HK-2 (cell line): ENCODE measurements at regions not wholly inside any gene's neighbourhood (a gene's known extent, or its start where the extent isn't known, plus 50 kb on each side); places are given as distances from the start of the nearest gene placed in this dataset.

Experiments used
- DNase-seq: peaks from one replicate; pipeline ENCODE4 v3.0.0-alpha.2; 2018; ENCODE audit not compliant: unreplicated experiment

DNA sequence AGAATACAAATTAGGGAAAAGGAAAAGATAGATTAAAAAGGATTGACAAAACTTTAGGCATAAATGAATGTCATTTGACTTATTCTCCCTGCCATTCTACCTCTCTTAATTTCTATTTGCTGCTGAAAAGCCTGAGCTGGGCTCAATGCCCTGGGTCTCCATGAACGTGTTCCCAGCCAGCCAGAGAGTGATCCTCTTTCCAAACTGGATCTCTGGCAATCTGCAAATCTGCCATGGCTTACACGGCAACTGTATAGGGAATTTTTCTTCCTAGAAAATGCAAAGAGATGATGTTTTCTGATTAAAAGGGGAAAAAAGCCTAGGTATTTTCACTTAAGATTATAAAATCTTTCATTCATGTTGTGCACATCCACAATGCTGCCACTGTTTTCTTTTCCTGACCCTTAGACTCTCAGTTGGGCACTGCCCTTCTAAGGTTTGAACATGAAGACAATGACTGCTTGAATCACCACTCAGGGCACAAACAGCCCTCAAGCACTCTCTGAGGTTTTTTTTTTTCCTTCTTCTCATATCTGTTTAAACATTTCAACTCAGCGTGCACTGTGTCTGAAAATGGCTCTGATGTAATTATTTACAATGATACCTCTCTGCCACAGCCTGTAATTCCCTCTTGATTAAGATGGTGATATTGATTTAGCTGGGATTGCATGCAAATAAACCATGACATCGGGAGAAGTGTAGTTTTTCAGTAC, 60.3 kb downstream of the DACT1 start:
- DNase-seq = no peak

DNA sequence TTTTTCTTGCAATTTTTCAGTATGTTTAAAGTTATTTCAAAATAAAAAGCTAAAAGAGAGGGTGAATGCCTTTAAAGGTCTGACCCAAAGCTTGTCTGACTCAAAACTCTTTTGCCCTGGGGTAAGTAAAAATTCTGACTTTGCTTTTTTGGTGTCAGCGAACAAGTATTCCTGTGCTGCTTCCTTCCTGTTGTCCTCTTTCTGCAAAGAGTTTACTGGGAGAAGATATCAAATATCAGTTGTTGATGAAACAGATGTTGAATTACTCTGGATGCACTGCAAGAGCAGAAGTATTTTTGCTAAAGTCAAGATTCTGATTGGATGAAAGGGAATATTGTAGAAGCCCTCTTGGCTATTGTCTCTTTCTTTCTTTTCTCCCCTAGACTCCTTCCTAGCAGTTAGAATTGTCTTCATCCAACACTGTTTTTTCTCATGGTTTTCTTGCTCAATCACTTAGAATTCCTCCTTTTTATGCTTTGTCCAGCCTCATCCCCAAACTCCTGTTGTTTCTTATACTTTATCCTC, 62.0 kb downstream of the DACT1 start:
- DNase-seq = no peak

DNA sequence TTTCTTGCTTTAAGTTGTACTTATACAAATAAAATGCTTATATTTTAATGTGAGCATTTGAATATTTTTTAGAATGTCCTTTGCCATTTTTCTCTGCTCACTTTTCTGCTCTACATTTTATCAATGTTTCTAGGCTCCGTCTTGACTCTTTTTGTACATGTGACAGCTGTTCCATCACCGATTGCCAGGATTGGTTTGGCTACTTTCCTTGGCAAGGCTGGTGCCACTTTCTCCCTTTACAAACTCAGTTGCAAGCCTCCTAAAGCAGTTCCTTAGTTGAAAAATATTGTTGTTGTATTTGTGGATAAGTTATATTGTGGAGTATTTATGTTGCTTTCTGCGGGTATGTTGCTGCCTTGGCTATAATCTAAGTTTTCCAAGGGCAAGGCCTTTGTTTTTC, 63.4 kb downstream of the DACT1 start:
- no peak for DNase-seq

DNA sequence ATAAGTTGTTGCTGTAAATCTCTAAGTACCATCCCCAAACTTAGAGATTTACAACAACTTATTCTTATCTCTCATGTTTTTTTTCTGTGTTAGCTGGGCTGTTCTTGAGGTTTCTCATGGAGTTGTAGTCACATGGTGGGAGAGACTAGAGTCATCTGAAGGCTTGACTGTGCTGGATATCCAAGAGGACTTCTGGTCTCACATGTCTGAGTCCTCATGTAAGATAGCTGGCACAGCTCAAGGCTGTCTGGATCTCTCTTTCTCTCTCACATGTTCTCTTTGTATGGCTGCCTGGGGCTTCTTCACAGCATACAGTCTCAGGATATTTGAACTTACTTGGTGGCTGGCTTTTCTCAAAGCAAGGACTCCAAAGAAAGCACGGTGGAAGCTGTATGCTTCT, 63.8 kb downstream of the DACT1 start:
- DNase-seq = no peak

DNA sequence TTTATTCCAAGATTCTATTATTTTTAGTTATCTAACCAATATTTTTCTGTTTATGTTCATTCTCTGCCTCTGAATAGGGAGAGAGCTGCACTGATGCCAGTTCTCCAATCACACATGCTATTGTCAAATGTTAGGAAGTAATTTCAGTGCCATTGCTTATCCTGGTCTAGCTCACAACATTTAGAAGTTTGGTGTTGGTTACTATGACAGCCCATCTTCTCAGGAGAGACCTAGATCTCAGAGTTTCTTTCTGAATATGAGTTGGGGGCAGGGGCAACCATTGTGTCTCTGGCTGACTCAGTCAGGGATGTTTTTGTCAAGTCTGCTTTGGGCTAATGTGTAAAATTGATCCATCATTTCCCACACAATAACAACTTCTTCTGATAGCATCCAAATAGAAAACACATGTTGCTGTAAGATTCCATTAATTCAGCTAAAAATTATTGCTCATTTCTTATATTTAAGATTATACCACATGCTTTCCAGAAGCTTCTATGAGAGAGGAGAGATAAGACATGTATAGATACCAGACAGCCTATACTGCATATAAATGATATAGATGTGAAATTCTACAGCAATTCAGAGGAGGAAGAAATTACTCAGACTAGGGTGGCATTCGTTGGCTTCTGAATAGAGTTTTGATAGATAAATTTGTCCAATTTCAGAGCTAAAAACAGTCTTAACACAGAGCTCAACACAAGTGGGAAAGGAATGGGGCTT, 64.8 kb downstream of the DACT1 start:
- DNase-seq = no peak

DNA sequence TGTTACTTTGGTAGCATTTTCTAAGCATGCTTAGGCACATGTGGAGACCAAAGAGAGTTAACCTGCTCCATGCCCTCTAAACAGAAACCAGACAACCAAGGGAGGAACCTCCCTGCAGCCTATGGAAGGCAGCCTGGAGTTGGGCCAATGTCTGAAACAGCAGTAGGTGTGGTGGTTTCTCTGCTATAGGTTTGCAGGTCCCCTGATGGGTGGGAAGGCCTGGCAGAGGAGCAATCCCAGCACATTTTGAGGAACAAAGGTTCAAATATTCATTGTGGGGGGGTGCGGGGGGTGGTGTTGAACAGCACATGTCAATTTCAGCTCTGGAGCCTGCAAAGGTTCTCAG, 65.4 kb downstream of the DACT1 start:
- DNase-seq = no peak

DNA sequence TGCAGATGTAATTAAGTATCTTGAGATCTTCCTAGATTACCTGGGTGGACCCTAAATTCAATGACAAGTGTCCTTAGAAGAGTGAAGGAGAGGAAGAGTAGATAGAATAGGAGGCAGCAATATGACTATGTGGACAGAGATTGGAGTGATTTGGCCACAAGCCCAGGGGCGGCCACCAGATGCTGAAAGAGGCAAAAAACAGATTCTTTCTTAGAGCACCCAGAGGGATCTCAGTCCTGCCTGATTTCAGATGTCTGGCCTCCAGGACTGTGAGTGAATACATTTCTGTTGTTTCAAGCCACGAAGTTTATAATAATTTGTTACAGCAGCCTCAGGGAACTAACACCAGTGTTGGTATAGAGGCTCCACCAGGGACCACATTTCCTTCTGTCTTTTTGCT, 67.3 kb downstream of the DACT1 start:
- no peak for DNase-seq

DNA sequence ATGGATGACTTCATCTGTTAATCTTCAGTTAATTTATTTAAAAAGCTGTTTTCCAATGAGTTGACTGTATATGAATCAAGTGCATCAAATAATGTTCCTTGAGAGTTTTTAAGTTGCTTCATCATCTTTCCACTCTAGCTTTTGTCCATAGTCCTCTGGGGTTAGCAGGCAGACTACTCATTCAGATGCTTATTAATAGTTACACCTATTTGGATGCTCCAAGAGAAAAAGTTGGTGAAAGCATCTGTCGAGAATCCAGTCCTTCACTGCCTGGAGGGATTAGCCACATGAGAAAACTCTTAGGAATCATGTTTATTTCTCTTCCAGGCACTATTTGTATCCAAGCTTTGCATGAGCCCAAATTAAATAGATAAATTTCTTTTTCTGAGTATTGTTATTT, 70.2 kb downstream of the DACT1 start:
- no peak for DNase-seq

DNA sequence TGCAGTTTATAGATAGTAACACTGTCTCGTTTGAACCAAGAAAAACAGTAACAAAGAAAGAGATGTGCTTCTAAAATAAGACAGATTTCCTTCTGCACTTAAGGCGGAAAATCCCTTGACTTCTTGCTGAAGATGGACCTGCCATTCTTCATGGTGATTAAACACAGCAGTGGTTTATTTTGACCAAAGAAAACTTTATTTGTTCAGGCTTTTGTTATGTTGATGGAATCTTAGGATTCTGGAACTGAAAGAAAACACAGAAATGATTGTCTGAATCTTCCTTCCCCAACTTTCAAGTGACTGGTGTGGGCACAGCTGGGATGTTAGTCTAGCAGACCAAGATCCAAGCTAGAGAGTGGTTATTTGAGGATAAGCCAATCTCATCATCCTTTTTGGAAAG, 72.2 kb downstream of the DACT1 start:
- DNase-seq = no peak

DNA sequence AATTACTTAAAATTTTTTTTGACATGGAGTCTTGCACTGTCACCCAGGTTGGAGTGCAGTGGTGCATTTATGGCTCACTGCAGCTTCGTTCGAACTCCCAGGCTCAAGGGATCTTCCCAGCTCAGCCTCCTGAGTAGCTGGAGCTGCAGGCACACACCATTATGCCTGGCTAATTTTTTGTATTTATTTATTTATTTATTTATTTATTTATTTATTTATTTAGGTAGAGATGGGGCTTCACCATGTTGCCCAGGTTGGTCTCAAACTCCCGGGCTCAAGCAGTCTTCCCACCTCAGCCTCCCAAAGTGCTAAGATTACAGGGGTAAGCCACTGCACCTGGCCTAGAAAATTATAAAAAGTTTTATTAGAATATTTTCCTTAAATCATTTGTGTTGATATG, 73.6 kb downstream of the DACT1 start:
- DNase-seq = no peak

DNA sequence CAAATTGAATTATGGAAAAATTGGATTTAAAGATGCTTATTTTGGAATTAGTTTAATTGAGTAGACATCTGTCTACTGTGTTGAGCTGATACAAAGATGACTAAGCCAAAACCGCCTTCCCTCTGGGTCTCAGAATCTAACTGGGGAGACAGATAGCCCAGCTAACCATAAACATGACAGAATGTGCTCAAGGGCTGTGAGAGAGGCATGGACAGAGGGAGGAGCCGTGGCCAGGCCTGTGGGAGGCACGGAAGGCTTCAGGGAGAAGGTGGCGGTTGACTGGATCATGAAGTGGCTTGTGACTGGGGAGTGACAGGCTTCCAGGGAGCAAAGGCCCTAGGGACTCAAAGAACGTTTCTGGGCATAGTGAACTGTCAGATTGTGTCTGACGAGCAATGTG, 74.6 kb downstream of the DACT1 start:
- DNase-seq = no peak

DNA sequence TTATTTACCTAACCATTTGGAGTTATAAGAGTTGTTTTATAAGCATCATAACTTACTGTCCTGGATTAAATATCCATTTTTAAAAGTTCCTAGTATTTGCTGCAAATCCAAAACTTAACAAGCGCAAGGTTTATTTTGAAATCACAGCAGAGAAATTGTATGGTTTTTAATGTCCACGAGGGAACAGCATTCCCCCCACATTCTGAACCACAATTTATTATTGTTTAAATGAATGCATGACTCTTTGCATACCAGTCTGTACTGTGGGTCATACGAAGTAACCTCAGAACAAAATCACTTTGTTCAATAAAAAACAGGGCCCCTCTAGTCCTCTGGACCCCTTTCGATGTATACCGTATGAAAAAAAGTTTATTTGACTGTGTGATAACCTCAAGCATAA, 75.9 kb downstream of the DACT1 start:
- no peak for DNase-seq

DNA sequence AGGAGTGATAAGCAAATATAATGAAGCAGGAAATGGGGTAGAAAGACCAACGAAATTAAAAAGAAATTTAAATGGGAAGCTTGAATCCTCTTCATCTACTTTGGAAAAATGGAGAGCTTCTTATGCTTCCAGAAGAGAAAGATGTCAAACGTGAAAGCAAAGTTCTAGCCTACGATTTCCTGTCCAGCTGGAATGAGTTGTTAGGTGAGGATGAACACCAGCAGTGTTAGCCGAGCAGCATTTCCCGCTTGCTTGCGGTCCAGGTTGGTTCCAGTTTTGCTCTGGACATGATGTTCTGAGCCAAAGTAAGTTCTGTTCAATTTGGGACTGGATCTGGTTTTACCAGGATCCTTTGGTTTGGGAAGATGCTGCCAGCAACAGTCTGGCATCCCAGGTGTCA, 78.9 kb downstream of the DACT1 start:
- no peak for DNase-seq

DNA sequence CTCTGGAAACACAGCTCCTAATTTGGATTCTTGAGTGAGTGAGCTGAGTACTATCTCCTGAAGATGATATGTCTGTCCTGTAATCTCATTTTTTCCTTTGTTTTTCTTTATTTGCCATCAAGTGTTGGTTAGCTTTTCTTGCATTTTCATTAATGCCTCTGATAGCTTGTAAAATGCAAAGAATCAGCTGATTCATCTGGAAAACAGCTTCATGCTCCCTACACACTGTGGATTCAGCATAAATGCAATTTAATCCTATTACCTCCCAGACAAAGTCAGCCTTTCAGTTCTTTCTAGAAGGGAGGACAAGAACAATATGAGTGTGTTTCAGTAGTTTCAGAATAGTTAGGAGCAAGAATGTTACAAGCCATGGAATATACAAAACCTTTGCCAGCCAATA, 79.4 kb downstream of the DACT1 start:
- no peak for DNase-seq

DNA sequence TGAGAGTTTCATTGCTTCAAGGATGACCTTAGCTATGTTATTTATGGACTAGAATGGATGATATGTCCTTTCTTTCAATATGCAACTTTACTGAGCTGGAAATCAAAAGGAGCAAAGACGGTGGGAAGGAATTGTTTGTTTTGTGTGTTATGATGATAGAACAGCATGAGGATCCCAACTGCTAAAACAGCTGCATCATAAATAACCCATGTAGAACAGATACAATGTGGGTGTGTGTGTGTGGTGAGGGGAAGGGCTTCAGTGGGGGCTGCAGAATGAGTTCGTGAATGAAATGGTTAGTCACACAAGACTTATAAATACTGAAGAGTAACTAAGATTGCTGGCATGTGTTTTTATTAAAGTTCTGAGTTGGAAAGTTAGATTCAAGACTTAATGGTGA, 80.1 kb downstream of the DACT1 start:
- no peak for DNase-seq

DNA sequence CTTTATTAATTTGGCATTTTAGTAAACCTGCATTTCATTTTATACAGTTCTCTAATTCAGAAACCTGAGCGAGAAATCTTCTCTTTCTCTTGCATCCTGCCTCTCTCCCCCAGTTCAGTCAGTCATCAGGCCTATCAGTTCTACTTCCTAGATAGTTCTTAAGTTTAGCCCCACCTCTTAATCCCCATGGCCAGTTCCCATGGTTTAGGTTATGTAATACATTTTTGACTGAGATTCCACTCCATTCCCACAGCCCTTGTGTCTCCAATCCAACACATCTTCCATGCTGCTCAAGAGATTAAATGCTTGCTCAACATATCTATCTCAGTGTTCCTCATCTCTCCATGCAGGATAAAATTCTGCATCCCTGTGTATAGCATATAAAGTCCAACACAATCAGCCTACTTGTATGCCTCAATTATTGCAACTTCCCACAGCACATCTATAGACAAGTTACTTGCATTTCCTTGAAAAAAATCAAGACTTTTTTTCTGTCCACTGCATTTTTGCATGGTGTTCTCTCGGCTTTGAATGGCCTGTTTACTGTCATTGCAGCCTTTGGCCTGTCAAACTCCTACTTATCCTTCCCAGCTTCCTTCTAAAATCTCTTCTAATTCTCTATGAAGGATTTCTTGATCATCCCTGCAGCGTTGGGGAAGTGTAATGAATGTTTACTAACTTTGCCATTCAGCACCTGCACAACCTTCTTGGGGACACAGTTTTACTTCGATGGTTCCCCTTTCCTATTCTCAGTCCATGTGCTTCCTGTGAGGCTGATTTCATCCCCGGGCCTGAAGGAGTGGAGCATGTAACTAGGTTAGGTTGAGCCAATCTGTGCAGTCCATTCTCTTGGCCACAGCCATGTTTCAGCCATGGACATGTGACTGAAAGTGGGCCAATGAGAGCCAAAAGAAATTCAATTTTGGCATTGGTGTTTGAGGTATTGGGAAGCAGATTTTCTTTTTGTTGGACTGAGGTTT, 80.8 kb downstream of the DACT1 start:
- no peak for DNase-seq

DNA sequence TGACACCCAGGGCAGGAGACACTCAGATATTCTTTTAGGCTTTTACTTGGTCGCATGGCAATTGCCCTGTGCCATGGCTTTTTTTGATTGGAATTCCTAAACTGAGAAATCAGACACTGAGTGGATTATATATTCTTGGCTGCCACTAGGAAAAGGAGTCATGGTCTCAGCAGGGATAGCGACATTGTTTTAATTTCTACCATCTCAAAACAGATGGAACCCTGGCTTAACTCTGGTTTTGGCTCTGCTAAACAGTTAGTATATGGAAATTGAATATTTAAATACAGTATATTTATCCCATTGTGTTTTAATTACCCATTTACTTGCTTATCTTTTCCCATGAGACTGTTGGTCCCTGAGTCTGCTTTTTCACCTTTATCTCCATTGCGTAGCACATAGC, 84.0 kb downstream of the DACT1 start:
- DNase-seq = no peak

DNA sequence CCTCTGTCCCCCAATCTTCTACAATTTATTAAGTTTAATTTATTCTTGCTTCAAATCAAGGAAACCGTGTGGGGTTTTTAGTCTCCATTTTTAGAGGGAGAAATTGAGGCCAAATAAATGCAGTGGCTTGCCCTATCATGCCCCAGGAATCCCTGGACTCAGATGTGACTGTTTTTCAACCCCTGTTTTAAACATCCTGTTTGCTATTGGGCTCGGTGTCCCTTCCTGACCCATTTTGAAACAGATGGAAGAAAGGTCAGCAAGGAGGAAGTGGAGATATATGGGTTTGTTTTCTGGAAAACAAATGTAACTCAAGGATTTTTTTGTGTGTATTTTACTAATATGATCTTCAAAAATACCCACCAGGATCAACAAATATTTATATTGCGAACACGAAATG, 84.7 kb downstream of the DACT1 start:
- no peak for DNase-seq

DNA sequence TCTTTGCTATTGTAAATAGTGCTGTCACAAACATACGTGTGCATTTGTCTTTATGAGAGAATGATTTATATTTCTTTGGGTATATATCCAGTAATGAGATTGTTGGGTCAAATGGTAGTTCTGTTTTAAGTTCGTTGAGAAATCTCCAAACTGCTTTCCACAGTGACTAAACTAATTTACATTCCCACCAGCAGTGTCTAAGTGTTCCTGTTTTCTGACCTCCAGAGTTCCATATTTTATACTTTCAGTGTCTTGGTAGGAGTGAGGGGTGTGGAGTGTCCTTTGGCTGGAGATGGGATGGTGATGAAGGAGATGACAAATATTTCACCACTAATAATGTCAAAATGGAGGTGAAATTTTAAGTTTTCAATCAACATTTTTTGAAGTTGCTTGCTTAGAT, 86.4 kb downstream of the DACT1 start:
- DNase-seq = no peak

DNA sequence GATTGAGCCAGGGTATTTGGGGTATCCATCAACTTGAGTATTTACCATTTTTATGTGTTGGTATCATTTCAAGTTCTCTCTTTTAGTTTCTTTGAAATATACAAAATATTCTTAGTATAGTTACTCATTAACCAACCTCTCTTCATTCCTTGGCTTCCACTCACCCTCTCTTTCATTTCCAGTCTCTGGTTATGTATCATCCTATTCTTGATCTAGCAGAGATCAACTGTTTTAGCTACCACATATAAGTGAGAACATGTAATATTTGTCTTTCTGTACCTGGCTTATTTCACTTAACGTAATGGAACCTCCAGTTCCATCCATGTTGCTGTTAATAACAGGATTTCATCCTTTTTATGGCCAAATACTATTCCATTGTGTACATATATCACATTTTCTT, 86.9 kb downstream of the DACT1 start:
- DNase-seq = no peak

DNA sequence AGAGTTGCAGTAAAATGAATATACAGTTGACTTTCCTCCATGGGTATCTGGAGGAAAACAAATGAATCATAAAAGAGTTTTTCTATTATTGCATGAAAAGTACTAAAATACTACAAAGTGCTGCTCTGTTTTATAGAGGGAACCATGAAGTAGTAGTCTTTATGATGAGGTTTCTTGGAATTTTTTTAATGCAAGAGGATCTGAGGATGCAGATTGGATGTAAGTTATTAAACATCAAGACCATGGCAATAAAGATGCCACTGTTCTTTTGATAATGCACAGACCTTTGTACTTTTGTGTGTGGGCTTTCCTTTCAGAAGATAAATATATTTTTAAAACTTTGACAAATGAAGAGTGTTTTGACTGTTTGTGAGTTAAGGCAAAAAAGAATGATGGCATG, 87.5 kb downstream of the DACT1 start:
- no peak for DNase-seq

DNA sequence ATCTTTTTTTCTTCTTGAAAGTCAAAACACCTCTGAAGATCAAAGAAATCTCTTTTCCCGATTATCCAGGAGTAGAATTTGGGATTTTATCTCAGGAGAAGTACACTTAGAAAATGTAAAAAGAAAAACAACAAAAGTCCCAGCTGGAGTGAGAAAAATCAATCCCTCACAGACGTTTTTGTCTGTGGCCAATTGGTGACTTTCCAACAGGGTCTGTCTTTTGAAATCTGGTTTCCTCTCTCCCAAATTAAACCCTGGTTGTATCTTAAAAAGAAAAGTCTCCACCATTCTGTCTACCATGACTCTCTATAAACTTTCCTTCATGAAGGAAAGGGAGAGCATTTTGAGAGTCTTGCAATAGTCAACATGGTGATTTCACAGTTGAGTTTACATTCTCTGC, 88.1 kb downstream of the DACT1 start:
- no peak for DNase-seq
